ENCODE measurements at regions not wholly inside any gene's neighbourhood (a gene's known extent, or its start where the extent isn't known, plus 50 kb on each side); places are given as distances from the start of the nearest gene placed in this dataset.

DNA sequence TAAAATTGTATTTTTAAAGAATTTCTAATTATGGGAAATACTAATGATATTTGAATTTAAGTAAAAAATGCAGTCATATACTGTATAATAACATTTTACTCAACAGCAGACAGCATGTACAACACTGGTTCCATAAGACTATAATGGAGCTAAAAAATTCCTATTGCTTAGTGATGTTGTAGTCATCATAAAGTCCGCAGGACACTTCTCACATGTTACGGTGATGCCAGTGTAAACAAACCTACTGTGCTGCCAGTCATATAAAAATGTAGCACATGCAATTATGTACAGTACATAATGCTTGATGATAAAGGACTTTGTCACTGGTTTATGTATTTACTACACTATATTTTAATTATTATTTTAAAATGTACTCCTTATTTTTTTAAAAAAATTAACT, 629.3 kb downstream of the IPMK start:
- no peak overlapping the region for H3K4me3 ChIP-seq (ENCODE audit: low read depth, low read length)
- ChIA-PET CTCF (interaction anchor here (0.9 kb wide), 1 partner anchor 18 kb away, joined by 3 read pairs; no protein-coding TSS in a partner anchor), POLR2A (no interaction called here)
- TF ChIP-seq CTCF (IDR thresholded peaks at IDR 0.05; ENCODE audit: insufficient read depth, low read length, missing control alignments): no peak
- no peak for DNase-seq (ENCODE audit: low read depth, low spot score)

DNA sequence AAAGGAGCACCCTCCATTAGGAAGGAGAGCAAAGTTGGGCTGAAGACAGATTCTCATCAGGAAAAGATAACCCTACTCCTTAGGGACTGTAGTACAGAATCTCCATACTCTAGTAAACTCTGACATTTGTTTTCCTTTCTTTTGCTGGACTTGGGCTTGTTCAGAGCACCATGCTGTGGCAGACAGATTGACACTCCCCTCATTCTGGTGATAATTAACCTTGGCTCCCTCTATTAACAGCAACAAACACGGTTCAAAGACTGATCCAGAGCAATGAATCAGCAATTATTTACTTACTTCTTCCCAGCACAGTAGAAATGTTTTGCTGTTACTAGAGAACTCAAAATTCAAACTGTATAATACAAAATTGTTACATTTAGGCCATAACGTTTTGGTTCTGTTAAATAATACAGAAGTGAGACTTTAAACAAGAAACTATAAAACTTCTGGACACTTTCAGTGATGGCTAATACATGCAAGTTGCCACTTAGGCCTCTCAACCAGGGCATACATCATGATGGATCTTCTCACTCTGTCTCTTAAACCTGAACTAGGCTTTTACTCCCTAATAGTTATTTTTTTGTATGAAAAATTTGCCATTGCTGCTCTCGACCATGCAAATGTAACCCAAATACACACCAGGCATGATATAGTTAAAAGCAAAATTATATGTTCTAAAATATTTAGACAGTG, 639.0 kb downstream of the IPMK start:
- CTCF ChIA-PET: no interaction called here
- no peak for DNase-seq (ENCODE audit: low read depth, low spot score)
- POLR2A ChIA-PET: no interaction called here
- no peak overlapping the region for H3K4me3 ChIP-seq (ENCODE audit: low read depth, low read length)
- TF ChIP-seq CTCF (IDR thresholded peaks at IDR 0.05; ENCODE audit: insufficient read depth, low read length, missing control alignments): no peak

- CTCF ChIA-PET: interaction anchor here (1.0 kb wide), 1 partner anchor 30 kb away, joined by 3 read pairs; no protein-coding TSS in a partner anchor
- no peak for TF ChIP-seq CTCF (IDR thresholded peaks at IDR 0.05; ENCODE audit: insufficient read depth, low read length, missing control alignments)
- H3K4me3 ChIP-seq (ENCODE audit: low read depth, low read length): no peak overlapping the region
- POLR2A ChIA-PET: no interaction called here
- DNase-seq (ENCODE audit: low read depth, low spot score): no peak
Observed at GRCh38 chr10:57627642-57628178, 640.0 kb downstream of the IPMK start.

- ChIA-PET POLR2A (no interaction called here), CTCF (no interaction called here)
- DNase-seq (ENCODE audit: low read depth, low spot score): no peak
- TF ChIP-seq CTCF (IDR thresholded peaks at IDR 0.05; ENCODE audit: insufficient read depth, low read length, missing control alignments): no peak
- no peak overlapping the region for H3K4me3 ChIP-seq (ENCODE audit: low read depth, low read length)
Observed at GRCh38 chr10:57624856-57625592, 642.7 kb downstream of the IPMK start.

DNA sequence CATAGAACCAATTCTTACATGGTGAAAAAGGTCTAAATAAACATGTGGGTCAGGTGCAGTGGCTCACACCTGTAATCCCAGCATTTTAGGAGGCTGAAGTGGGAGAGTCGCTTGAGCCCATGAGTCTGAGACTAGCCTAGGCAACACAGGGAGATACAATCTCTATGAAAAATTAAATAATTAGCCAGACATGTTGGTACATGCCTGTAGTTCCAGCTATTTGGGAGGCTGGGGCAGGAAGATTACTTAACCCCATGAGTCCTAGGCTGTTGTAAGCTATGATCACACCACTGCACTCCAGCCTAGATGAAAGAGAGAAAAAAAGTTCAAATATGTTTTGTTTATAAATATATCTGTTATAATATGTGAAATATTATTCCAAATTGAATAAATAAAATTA, 643.6 kb downstream of the IPMK start:
- no peak for TF ChIP-seq CTCF (IDR thresholded peaks at IDR 0.05; ENCODE audit: insufficient read depth, low read length, missing control alignments)
- DNase-seq (ENCODE audit: low read depth, low spot score): no peak
- ChIA-PET CTCF (no interaction called here), POLR2A (no interaction called here)
- no peak overlapping the region for H3K4me3 ChIP-seq (ENCODE audit: low read depth, low read length)

- no peak for TF ChIP-seq CTCF (IDR thresholded peaks at IDR 0.05; ENCODE audit: insufficient read depth, low read length, missing control alignments)
- H3K4me3 ChIP-seq (ENCODE audit: low read depth, low read length): no peak overlapping the region
- ChIA-PET CTCF (no interaction called here), POLR2A (no interaction called here)
- no peak for DNase-seq (ENCODE audit: low read depth, low spot score)
Observed at GRCh38 chr10:57621466-57621865, 646.2 kb downstream of the IPMK start.
